ENCODE measurements at regions not wholly inside any gene's neighbourhood (a gene's known extent, or its start where the extent isn't known, plus 50 kb on each side); places are given as distances from the start of the nearest gene placed in this dataset.

DNA sequence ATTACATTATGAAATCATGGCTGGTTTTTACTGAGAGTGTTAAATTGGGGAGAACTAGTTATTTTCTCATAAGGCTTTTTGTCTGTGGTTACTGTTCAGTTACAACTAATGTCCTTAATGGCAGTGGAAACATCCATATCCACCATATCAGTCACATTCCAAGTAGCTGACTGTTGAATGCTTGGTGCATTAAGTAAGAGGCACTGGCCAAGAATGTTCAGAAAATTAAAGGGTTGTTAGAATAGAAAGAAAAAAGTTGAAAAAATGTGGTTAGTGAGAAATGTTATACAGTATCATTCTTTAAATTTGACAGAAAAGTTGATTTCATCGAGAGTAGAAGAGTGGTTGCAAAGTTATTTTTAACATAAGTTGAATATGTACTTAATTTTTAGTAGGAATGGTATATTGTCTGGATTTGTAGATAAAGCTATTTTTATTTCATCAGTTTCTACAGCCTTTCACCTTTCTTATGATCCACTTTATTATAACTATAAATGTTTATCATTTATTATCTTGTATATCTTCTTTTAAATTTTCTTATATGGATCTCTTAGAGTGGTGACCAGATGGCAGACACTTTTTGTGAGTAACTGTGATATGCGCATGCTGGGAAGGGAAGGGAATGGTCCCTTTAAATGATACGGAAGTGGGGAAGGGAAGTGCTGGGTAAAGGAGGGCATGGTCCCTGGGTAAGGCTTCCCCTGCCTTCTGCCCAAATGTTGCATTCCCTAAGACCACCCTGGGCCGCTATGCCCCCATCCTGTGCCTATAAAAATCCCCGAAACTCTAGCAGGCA is 2407.1 kb downstream of the ARAP2 start:
- TF ChIP-seq CREB1 (IDR thresholded peaks at IDR 0.05) (no peak), POLR2AphosphoS5 (IDR thresholded peaks at IDR 0.05; ENCODE audit: low read depth, low read length) (no peak), TEAD4 (IDR thresholded peaks at IDR 0.05; ENCODE audit: low read depth, low read length) (no peak), JUND (IDR thresholded peaks at IDR 0.05; ENCODE audit: low read length) (no peak), NRF1 (IDR thresholded peaks at IDR 0.05; ENCODE audit: low read depth, low read length) (no peak), CTCF (IDR thresholded peaks at IDR 0.05; ENCODE audit: control extremely low read depth in 1 of 3, insufficient read depth in 1 of 3, low read depth in 1 of 3, low read length in 3 of 3) (no peak), USF2 (IDR thresholded peaks at IDR 0.05; ENCODE audit: low read length) (no peak), RFX5 (IDR thresholded peaks at IDR 0.05; ENCODE audit: borderline replicate concordance, low read depth, low read length) (no peak)
